Occipital lobe (tissue), 2 donors: ENCODE measurements at regions not wholly inside any gene's neighbourhood (a gene's known extent, or its start where the extent isn't known, plus 50 kb on each side); places are given as distances from the start of the nearest gene placed in this dataset. TPM values are rescaled to one million over a fixed set of nuclear protein-coding genes. Genes with fewer than 3 reads are reported as not detected.
"Not testable (repeated sequence)": the region's sequence is repeated elsewhere in the genome, so short reads cannot be mapped to it uniquely, and the experiment has no call there.

Source experiments
- DNase-seq: peaks from one replicate; lab custom pipeline; 2025; lab: John Stamatoyannopoulos, UW
- small RNA-seq: library from RNA; depleted of rRNA; stranded (forward); fragments of <200 nt; gene quantifications from one replicate; pipeline ENCODE3, GENCODE V24; 2014

DNA sequence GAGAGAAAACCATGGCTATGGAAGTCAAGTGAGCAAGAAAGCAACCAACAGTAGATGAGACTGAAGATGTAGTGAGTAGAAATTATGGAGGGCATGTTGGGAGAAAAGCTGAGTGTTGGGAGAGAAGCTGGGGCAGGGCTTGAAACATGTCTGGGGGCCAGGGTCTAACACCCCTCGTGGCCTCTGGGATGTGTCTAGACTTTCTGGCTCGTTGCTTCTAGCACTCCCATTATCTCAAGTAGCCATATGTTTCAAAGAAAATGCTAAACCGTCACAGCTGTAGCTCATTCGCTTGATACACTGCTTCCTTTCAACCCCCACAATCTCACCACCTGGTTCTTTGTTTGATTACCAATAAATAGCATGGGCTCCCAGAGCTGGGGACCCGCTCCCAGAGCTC is 83.8 kb upstream of the BCHE start:
- no peak for DNase-seq

GRCh38 chr3:165919284-165919683 is 82.1 kb upstream of the BCHE start:
- no peak for DNase-seq

- no peak for DNase-seq
Observed at GRCh38 chr3:165918657-165918979, 81.4 kb upstream of the BCHE start.

GRCh38 chr3:165917938-165918656 is 80.9 kb upstream of the BCHE start:
- DNase-seq = not testable (repeated sequence)

GRCh38 chr3:165915104-165915503 is 77.9 kb upstream of the BCHE start:
- not testable (repeated sequence) for DNase-seq

- no peak for DNase-seq
Observed at GRCh38 chr3:165903885-165904630, 66.8 kb upstream of the BCHE start.

DNA sequence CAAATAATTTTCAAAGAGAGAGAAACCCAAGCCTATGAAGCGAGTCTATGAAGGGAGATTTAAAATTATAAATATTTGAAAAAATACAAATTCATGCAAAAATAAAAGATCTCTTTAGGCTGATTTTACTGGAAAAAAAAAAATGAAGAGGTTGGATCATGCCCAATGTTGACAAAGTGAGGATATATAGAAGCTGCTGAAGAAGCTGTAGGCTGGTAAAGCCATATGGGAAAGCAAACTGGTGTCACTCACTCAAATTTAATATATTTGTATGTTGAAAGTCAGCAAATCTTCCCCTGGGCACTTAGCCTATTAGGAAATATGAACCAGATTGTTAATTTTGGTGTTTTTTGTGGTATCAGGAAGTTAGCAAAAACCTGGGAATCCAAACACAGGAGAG is 61.8 kb upstream of the BCHE start:
- DNase-seq = no peak

GRCh38 chr3:165897137-165897536 is 59.9 kb upstream of the BCHE start:
- no peak for DNase-seq

- no peak for DNase-seq
Observed at GRCh38 chr3:165895919-165896318, 58.7 kb upstream of the BCHE start.

DNA sequence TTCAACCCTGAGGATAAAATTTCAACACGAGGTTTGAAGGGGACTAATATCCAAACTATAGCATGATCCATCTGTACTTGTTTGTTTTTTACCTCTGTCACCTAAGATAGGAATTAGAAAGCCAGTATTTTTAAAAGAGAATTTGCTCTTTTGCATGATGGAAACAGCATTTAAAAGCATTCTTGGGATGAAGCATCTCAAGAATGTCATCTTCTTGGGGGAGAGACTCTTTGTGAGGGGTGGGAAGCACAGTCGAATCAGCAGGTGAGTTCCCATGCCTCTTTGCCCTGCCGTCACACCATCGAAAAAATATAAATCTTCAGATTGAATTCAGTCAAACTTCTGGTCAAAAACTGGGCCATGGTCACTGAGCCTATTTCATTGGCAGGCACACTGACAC is 55.3 kb upstream of the BCHE start:
- no peak for DNase-seq

Small RNA genes in the stretch of these regions (small RNA-seq; reads per million reads assigned to genes)
- gene AC069439.1 (not detected), gene AC072046.1 (not detected), gene AC072046.2 (not detected), gene MTND4LP10 (not detected), gene RN7SKP298 (not detected)
